GM21447 (cell line): ENCODE measurements at regions not wholly inside any gene's neighbourhood (a gene's known extent, or its start where the extent isn't known, plus 50 kb on each side); places are given as distances from the start of the nearest gene placed in this dataset.

Experiments
- ATAC-seq: cut with Tn5 transposase; IDR thresholded peaks from one replicate; pipeline ENCODE4 v1.9.1; 2021; ENCODE audit not compliant: unreplicated experiment

DNA sequence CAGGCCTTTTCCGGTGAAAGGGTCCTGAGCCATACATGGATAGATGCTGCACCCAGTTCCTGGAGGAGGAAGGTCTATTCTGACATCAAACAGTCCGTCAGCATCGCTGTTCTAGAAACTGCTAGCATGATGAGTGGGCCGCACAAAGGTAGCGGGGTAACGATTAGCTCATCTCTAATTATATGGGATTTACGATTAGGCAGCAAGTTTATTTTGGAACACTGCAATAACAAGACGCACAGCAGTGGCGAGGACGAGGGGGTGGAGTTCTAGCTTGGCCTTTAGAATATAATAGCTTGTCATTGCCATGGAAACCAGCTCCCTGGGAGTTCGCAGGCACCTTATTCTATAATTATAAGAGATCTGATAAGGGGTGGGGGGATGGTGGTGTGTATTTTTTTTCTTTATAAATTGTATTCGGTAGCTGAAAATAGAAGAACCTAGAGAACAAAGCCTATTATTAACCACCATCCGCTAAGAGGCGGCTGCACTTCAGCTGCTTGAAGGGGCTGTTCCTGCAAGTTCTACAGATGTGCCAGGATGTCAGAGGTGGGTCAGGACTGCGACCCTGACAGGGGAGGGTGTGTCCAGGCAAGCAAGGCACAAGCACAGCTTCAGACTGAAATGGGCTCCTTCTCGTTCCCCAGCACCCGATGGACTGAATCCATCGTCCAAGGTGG lies 311.0 kb downstream of the AGTPBP1 start:
- no peak for ATAC-seq

DNA sequence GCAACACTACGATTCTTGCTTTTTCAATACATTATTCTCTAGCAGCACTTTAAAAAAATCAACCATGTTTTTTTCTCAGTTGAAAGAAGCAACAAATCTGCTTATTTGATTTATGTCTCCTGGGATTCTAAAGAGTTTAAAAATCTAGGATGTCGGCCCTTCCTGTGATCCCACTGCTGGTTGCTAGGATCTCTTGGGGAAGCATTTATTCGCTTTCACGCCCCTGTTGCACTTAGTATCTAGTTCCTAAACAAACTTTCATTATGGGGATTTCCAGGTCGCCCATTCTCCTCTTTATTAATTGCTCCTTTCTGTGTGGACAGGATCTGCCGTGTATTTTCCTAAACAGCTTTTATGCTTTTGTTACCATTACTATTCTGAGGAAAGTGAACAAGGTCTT lies 313.5 kb downstream of the AGTPBP1 start:
- no peak for ATAC-seq

DNA sequence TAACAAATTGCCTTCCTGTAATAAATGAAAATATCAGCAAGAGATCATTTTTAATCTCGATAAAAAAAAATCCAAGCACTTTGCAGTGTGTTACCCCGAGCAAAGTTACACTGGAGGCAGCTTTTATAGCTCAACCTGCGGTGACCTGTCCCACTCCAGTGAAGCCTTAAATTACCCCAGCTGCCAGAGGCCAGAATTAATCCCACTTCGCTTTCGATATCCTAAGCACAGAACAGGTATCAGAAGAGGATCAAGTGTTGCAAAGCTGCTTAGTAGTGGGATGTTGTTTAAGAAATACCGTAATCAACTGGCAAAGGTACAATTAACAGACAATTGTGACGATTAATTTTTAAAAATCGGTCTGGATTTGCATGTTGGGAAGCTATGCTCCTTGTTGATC lies 314.0 kb downstream of the AGTPBP1 start:
- no peak for ATAC-seq

DNA sequence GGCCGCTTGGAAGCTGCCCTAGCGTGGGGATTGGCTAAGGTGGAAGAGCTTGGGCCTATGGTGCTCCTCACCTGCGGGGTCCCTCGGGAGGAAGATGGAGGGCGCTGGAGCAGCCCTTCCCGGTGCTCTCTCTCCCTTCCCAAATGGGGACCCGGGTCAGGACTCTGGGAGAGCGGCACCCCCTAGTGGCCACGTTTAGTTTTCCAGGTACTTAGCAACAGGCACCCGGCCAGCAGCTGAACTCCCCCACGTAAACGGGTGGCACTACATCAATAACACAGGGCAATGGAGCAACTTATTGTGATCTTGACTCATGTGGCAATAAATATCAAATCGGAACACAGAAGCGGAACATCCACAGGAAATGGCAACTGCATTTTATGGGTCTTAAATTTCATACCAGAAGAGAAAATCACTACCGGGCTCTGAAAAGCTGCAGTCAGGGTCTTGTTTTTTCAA lies 316.6 kb downstream of the AGTPBP1 start:
- ATAC-seq: no peak

DNA sequence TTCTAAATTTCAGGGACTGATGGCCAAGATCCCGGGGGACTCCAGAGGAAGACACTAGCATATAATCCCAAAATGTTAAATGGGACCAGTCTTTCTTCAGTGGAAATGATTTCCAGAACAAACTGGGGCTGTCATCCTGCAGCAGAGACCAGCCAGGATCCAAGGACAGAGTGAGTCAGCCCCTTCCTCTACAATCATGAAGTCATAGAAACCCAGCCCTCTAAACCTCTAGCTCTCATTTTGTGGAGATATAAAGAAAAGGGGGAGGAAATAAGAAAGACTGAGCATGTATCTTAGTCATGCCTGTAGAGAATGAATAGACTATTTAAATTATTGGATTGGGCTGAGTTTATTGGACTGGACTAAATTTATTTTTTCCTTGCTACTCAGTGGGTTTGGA lies 318.3 kb downstream of the AGTPBP1 start:
- ATAC-seq: no peak

DNA sequence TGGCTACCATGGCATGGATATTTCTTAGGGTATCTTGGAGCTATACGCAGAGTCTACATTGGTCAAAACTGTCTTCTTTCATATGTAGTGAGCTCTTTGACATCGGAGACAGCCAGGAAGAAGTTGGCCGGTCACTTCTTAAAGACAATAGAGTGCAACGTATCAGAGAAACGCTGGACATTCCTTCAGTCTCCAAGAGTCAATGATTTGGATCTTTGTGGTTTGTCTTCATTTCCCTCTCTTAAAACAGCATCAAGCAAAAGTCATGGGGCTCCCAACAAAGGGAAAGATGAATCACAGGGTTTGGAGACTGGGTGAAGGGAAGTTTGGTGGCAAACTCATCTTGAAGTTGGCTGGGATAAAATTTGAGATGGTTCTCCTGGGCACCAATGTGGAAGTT lies 320.1 kb downstream of the AGTPBP1 start:
- ATAC-seq: no peak

DNA sequence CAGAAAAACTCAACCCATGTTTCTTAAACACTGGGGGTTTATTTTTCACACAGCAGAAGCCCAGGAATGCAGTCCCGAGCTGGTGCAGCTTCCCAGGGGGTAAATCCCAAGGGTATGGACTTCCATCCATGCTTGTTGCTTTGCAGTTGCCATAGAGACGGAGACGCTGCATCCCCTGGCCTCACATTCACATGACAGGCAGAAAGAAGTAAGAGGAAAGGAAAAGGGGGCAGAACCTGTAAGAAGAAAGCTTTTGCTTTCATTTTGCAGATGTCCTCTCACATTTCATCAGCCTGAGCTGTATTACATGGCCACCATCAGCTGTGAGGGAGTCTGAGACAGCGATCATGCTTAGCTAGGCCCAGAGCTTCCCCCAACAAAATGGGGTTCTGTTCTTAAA lies 321.0 kb downstream of the AGTPBP1 start:
- ATAC-seq: no peak

DNA sequence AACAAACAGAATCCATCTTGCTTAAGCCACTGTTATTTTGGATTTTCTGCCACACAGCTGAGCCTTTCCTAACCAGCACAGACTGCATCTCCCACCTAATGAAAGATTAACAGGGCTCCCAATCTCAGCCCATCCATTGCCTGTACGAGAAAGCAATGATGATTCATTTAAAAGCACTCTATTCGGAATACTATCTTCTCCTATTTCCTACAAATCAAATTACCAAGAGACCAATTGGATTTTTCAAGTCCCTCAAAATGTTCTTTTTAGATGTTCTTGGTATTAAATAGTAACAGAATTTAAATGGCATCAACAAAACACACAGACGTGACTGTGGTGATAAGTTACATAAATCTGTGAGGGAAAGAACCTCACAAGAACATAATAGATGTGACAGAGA lies 324.1 kb downstream of the AGTPBP1 start:
- ATAC-seq: no peak

DNA sequence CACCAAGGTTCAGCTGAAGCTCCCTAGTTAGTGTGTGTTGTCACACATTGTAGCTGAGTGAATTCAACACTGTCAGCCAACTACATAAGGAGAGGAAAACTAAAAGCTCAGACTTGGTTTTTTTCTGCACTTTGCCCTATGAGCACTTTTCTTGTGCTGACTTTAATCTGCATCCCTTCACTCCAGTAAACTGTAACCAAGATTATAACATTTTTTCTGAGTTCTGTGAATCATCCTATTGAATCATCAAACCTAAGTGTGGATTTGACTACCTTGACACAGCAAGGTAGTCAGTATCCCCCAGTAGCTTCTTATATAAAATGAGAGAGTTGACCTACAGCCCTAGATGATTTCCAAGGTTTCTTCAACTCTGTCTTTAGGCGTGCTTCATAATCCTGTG lies 325.0 kb downstream of the AGTPBP1 start:
- no peak for ATAC-seq

DNA sequence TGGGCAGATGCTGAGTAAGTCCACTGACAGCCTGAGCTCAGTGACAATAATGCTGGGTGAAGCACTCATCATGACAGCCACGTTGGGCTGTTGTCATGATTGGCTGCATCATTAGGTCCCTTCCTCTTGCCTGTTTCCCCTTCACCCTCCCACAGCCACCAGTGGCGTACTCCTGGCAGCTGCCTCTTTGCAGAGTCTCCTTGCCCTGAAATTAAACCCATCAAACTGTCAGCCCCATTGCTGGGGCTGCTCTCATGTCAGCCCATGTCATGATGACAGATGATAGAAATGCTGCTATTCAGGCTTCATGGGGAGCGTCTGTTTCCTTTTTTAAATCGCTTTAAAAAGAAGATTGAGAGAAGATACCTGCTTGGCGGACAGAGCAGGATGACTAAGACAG lies 327.4 kb downstream of the AGTPBP1 start:
- ATAC-seq: no peak

DNA sequence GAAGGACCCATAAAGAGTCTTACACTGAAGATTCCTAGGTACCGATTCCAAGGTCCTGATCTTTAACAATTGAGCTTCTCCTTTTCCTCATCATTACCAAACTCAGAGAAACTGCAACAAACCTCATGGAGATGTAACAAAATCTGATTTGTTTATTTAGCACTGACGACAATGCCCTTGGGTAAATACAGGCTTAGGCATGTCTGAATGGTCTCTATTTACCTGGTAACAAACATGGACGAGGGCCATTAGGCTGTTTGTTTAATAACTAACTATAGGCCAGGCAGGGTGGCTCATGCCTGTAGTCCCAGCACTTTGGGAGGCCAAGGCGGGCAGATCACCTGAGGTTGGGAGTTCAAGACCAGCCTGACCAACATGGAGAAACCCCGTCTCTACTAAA lies 333.3 kb downstream of the AGTPBP1 start:
- no peak for ATAC-seq

DNA sequence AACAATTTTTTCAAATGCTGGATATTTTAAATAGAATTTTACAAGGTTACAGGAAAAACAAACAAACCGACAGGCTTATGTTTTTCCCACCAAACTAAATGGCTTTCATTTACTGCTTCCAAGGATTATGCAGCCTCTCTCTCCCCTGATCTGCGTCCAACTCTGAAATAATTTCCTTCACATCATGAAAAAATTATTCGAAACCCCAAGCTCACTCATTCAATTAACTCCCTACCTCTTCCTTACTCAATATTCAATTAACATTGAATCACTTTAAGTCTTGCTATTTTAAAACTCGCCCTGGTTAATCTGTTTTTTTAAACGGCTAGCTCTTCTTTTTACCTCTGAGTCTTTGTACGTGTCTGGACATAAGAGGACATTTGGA lies 336.2 kb downstream of the AGTPBP1 start:
- no peak for ATAC-seq

DNA sequence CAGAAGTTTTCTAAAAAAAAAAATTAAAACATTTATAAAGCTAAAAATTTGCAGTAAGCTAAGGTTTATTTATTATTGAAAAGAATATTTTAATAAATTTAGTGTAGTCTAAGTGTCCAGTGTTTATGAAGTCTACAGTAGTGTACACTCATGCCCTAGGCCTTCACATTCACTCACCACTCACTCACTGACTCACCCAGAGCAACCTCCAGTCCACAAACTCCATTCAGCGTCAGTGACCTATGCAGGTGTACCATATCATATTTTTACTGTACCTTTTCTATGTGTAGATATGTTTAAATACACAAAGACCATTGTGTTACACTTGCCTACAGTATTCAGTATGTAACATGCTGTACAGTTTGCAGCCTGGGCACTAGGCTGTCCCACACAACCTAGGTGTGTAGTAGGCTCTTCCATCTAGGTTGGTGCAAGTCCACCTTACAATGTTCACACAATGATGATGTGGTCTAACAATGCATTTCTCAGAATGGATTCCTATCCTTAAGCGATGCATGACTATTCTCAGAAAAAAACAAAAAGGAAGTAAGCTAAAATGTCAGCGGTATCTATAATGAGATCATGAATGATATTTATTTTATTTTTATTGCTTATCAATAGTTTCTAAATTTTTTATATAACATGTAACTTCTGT lies 336.7 kb downstream of the AGTPBP1 start:
- ATAC-seq: no peak

DNA sequence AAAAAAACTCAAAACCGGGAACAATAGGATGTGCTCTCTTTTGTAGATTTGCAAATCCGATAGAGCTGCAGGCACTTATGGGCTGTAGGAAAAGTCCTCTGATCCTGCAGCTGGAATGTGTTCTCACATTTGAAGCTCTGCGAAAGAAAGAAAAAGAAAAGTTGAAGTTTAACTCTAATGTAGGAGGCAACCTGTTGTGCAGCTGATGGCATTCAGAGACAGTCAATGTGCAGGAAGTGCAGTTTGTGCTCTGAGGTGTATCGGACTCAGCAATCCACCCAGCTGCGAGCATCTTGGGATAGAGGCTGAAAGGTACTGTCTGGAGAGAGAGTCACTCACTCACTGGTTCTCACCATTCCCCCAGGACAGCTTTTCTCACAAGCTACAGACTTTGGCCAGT lies 339.2 kb downstream of the AGTPBP1 start:
- no peak for ATAC-seq

DNA sequence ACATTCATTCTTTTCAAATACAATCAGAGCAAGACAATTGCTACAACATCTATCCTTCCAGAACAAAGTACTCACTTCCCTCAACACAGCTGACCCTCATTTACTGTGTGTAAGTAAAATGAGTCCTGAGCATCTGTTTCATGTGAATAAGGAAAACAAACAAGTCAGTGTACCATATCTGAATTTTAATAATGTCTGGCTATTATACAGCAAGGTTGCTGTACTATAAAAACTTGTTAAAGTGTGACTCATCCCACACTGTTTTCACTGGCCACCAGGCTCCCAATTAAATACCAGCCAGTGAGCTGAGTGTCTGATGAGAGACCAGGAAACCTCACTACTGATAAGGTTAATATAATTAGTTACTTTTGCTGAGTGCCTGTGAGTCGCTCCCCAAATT lies 339.8 kb downstream of the AGTPBP1 start:
- ATAC-seq: no peak

DNA sequence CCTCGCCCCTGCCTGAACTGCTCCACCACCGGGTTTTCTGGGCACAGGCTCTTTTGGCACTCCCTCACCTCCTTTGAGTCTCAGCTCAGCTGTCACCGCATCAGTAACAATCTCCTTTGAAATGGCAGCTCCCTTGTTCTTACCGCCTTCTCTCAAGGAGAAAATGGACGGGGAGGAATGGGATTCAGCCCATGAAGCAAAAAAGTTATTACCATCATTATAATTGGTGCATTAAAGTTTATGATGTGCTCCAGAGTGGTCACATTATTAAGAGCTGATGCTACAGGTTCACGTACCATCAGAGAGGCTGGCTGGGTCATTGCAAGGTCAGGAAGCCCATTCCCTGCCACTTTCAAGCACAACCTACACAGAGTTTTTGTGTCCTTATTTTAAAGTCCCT lies 344.7 kb downstream of the AGTPBP1 start:
- ATAC-seq: no peak

DNA sequence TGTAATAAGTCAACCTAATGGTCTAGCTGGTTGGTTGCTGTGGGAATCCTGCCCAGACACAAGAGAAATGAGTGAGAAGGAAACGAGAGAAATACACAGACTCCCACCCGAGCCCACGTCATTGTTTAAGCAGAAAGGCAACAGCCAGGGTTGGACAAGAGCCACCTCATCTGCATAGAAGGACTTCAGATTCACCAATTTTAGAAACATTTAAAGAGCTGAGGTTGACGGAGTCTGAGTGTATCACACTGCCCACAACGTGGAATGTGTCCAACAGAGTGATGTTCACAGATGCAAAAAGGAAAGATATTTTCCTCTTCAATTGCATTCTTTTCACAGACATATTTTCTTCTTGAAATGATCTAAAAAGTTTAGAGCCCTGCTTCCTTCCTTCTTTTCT lies 349.5 kb downstream of the AGTPBP1 start:
- no peak for ATAC-seq

DNA sequence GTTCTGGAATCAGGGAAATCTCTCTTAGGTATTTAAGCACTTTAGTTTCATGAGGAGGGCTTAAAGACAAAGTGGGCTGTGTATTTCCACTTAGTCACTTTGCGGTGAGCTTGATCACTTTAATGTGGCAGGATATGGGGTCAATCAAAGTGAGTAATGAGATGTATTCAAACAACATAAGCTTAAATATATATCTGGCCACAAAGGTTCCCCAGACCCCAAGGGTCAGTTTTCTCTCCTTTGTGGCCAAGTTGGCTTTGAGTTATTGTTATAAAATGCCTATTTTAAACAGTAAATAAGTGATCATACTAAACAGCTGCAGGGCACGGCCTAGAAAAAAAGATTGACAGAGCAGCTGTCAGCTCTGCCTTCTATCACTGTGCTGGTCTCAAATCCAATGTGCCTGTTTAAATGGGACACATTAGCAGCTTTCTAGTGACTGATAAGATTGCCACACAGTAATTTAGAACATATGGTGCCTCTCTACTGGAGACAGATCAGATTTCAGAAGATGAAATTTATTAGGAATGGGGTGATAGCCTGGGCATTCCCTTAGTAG lies 363.9 kb downstream of the AGTPBP1 start:
- no peak for ATAC-seq

DNA sequence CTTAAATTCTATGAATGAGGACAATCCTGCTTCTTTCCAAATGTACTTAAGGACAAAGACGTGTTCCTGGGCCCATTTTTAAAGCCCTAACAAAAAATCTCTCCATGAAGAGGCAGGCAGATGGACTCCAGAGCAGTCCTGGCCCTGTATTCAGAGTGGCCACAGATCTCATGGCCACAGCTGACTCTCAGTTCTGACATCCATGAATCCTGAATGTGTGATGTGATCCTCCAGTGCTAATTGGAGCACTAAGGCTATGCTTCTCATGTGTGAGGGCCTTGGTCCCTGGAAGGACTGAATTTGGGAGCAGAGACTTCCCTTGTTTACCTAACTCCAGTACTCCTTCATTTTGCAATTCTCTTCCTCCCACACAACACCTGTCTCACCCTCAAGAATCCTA lies 373.0 kb downstream of the AGTPBP1 start:
- no peak for ATAC-seq

DNA sequence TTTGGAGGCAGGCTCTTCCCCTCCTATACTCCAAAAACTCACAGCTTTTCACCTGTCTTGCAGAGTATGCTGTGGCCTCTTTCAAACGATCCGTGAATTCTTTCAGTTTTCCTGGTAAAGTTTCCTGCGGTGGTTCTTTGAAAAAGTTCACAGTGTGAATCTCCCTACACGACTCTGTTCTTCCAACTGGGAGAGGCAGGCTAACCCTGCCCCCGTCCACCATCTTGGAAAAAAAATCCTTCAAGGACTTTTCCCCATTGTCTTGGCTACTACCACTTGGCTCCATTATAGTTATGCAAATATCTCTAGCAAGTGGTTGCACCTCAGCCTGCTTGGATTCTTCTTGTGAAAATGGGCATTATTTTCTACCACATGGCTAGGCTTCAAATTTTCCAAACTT lies 382.6 kb downstream of the AGTPBP1 start:
- no peak for ATAC-seq

DNA sequence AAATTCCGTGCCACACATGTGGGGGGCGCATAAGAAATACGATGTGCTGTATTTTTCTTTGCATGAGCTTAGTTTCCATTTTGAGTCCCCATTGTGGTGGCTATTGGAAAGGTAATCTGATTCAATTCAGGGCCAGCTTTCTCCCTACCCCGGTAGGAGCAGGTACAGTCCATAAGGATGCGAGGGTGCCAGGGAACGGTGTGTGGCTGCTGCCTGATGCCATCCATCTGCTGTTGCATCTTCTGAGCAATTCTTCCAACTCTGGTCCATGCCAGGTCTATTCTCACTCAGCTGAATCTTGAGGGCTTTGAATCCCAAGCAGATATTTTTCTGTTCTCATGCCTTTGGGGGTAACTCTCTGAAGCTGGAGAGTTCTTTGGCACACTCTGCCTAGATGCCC lies 392.7 kb downstream of the AGTPBP1 start:
- no peak for ATAC-seq

DNA sequence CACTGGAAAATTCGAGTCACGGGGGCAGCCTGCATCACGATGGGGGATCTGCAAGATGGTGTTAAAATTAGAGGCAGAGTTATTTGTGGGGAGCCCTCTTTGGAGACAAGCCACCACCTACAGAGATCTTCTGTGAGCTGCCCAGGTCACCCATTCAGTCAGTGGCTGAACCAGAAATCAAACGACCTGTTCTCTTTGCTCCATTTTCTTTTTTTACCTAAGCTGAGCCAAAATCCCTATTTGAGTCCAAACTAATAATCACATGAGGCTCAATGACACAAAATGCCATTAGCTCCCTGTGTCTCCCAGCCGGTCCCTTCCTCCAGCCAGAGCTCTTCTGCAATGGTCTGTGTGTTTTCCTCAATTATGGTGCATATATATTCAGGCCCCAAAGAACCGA lies 394.2 kb downstream of the AGTPBP1 start:
- no peak for ATAC-seq

DNA sequence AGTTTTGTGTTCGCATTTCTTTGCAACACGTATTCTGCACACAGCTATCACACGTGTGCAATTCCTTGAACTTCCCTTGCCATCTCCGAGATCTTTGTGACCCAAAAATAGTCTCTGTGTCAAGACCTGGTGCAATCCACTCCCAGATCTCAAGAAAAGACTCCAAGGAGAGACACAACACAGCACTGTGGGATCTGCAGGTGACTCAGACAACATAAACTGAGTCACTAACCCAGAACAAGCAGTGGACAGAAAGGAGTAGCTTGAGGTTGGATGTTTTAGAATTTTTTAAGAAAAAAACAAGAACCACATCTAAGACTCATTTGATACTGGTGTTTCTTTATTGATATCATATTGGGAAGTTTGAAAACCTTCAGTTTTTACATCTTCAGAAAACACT lies 396.9 kb downstream of the AGTPBP1 start:
- no peak for ATAC-seq
